ENCODE measurements at regions not wholly inside any gene's neighbourhood (a gene's known extent, or its start where the extent isn't known, plus 50 kb on each side); places are given as distances from the start of the nearest gene placed in this dataset.
"Not testable (repeated sequence)": the region's sequence is repeated elsewhere in the genome, so short reads cannot be mapped to it uniquely, and the experiment has no call there.

- Mint-ChIP-seq H3K27me3 (peaks cover 48% of the 10 kb centered on the region), H3K4me3 (no peak overlapping the region), H3K27ac (no peak overlapping the region), H3K4me1 (peaks cover 3% of the 10 kb centered on the region), H3K36me3 (ENCODE audit: low read depth) (no peaks in the 10 kb centered on the region), H3K9me3 (no peaks in the 10 kb centered on the region)
- ChIA-PET POLR2A (no interaction called here), CTCF (no interaction called here)
- no peak for DNase-seq
Measured at GRCh38 chr15:34657469-34658127, 74.1 kb upstream of the GOLGA8B start.

GRCh38 chr15:34656005-34656796 lies 72.8 kb upstream of the GOLGA8B start:
- POLR2A ChIA-PET: no interaction called here
- Mint-ChIP-seq H3K9me3 (no peaks in the 10 kb centered on the region), H3K27me3 (peaks cover 44% of the 10 kb centered on the region), H3K4me1 (peaks cover 5% of the 10 kb centered on the region), H3K27ac (no peak overlapping the region), H3K4me3 (no peak overlapping the region), H3K36me3 (ENCODE audit: low read depth) (no peaks in the 10 kb centered on the region)
- DNase-seq: no peak
- CTCF ChIA-PET: no interaction called here

- Mint-ChIP-seq H3K9me3 (no peaks in the 10 kb centered on the region), H3K27ac (no peak overlapping the region), H3K4me1 (peaks cover 5% of the 10 kb centered on the region), H3K36me3 (ENCODE audit: low read depth) (no peaks in the 10 kb centered on the region), H3K4me3 (no peak overlapping the region), H3K27me3 (peaks cover 39% of the 10 kb centered on the region)
- DNase-seq: no peak
- ChIA-PET POLR2A (no interaction called here), CTCF (interaction anchor here (0.6 kb wide), 1 partner anchor 78 kb away, joined by 3 read pairs; no protein-coding TSS in a partner anchor)
Measured at GRCh38 chr15:34655326-34655725, 71.9 kb upstream of the GOLGA8B start.

- Mint-ChIP-seq H3K27me3 (peaks cover 32% of the 10 kb centered on the region), H3K4me3 (no peak overlapping the region), H3K9me3 (no peaks in the 10 kb centered on the region), H3K27ac (no peak overlapping the region), H3K36me3 (ENCODE audit: low read depth) (no peaks in the 10 kb centered on the region), H3K4me1 (peaks cover 5% of the 10 kb centered on the region)
- ChIA-PET CTCF (no interaction called here), POLR2A (no interaction called here)
- DNase-seq: no peak
Measured at GRCh38 chr15:34654625-34655024, 71.2 kb upstream of the GOLGA8B start.

GRCh38 chr15:34653992-34654391 lies 70.5 kb upstream of the GOLGA8B start:
- ChIA-PET CTCF (no interaction called here), POLR2A (no interaction called here)
- H3K27me3 Mint-ChIP-seq: peaks cover 25% of the 10 kb centered on the region
- no peaks in the 10 kb centered on the region for H3K36me3 Mint-ChIP-seq (ENCODE audit: low read depth)
- no peak overlapping the region for H3K4me3 Mint-ChIP-seq
- no peak for DNase-seq
- peaks cover 5% of the 10 kb centered on the region for H3K4me1 Mint-ChIP-seq
- no peaks in the 10 kb centered on the region for H3K9me3 Mint-ChIP-seq
- no peak overlapping the region for H3K27ac Mint-ChIP-seq

GRCh38 chr15:34653326-34653725 lies 69.9 kb upstream of the GOLGA8B start:
- H3K4me1 Mint-ChIP-seq; H3K27ac Mint-ChIP-seq; H3K4me3 Mint-ChIP-seq; H3K36me3 Mint-ChIP-seq (ENCODE audit: low read depth); DNase-seq; CTCF ChIA-PET; POLR2A ChIA-PET; H3K9me3 Mint-ChIP-seq: not testable (repeated sequence)
- peaks cover 25% of the 10 kb centered on the region for H3K27me3 Mint-ChIP-seq

GRCh38 chr15:34652726-34653033 lies 69.2 kb upstream of the GOLGA8B start:
- POLR2A ChIA-PET: interaction anchor here (0.5 kb wide), 1 partner anchor 433 kb away, joined by 3 read pairs; no protein-coding TSS in a partner anchor
- Mint-ChIP-seq H3K36me3 (ENCODE audit: low read depth) (no peaks in the 10 kb centered on the region), H3K4me3 (no peak overlapping the region), H3K27me3 (peaks cover 23% of the 10 kb centered on the region), H3K4me1 (peaks cover 5% of the 10 kb centered on the region), H3K9me3 (no peaks in the 10 kb centered on the region), H3K27ac (no peak overlapping the region)
- no peak for DNase-seq
- CTCF ChIA-PET: no interaction called here

GRCh38 chr15:34651997-34652725 lies 68.7 kb upstream of the GOLGA8B start:
- ChIA-PET CTCF (no interaction called here), POLR2A (interaction anchor here (0.5 kb wide), 1 partner anchor 433 kb away, joined by 3 read pairs; no protein-coding TSS in a partner anchor)
- no peak overlapping the region for H3K27ac Mint-ChIP-seq
- H3K9me3 Mint-ChIP-seq: no peaks in the 10 kb centered on the region
- peaks cover 5% of the 10 kb centered on the region for H3K4me1 Mint-ChIP-seq
- no peak overlapping the region for H3K4me3 Mint-ChIP-seq
- H3K36me3 Mint-ChIP-seq (ENCODE audit: low read depth): no peaks in the 10 kb centered on the region
- DNase-seq: no peak
- peaks cover 20% of the 10 kb centered on the region for H3K27me3 Mint-ChIP-seq

GRCh38 chr15:34650177-34650576 lies 66.7 kb upstream of the GOLGA8B start:
- peaks cover 5% of the 10 kb centered on the region for H3K4me1 Mint-ChIP-seq
- H3K27ac Mint-ChIP-seq: no peak overlapping the region
- no peak overlapping the region for H3K4me3 Mint-ChIP-seq
- H3K36me3 Mint-ChIP-seq (ENCODE audit: low read depth): no peaks in the 10 kb centered on the region
- peaks cover 16% of the 10 kb centered on the region for H3K27me3 Mint-ChIP-seq
- no peaks in the 10 kb centered on the region for H3K9me3 Mint-ChIP-seq
- ChIA-PET CTCF (no interaction called here), POLR2A (no interaction called here)
- DNase-seq: no peak

GRCh38 chr15:34648294-34648631 lies 64.8 kb upstream of the GOLGA8B start:
- H3K27me3 Mint-ChIP-seq: peaks cover 17% of the 10 kb centered on the region
- H3K4me1 Mint-ChIP-seq: peaks cover 8% of the 10 kb centered on the region
- no peak overlapping the region for H3K4me3 Mint-ChIP-seq
- no peak overlapping the region for H3K27ac Mint-ChIP-seq
- H3K36me3 Mint-ChIP-seq (ENCODE audit: low read depth): no peaks in the 10 kb centered on the region
- no peak for DNase-seq
- no peaks in the 10 kb centered on the region for H3K9me3 Mint-ChIP-seq
- POLR2A ChIA-PET: no interaction called here
- CTCF ChIA-PET: no interaction called here

- no peak for DNase-seq
- H3K36me3 Mint-ChIP-seq (ENCODE audit: low read depth): no peaks in the 10 kb centered on the region
- POLR2A ChIA-PET: no interaction called here
- H3K9me3 Mint-ChIP-seq: no peaks in the 10 kb centered on the region
- no peak overlapping the region for H3K27ac Mint-ChIP-seq
- no peak overlapping the region for H3K4me3 Mint-ChIP-seq
- H3K27me3 Mint-ChIP-seq: peaks cover 17% of the 10 kb centered on the region
- CTCF ChIA-PET: no interaction called here
- peaks cover 7% of the 10 kb centered on the region for H3K4me1 Mint-ChIP-seq
Measured at GRCh38 chr15:34647569-34648293, 64.3 kb upstream of the GOLGA8B start.

- Mint-ChIP-seq H3K4me3 (no peak overlapping the region), H3K9me3 (no peaks in the 10 kb centered on the region), H3K27ac (no peak overlapping the region), H3K36me3 (ENCODE audit: low read depth) (no peaks in the 10 kb centered on the region), H3K4me1 (peaks cover 3% of the 10 kb centered on the region), H3K27me3 (peaks cover 21% of the 10 kb centered on the region)
- ChIA-PET POLR2A (no interaction called here), CTCF (no interaction called here)
- no peak for DNase-seq
Measured at GRCh38 chr15:34646918-34647317, 63.5 kb upstream of the GOLGA8B start.

- CTCF ChIA-PET: no interaction called here
- H3K27me3 Mint-ChIP-seq: peaks cover 21% of the 10 kb centered on the region
- POLR2A ChIA-PET: no interaction called here
- no peak overlapping the region for H3K4me3 Mint-ChIP-seq
- H3K27ac Mint-ChIP-seq: no peak overlapping the region
- H3K9me3 Mint-ChIP-seq: no peaks in the 10 kb centered on the region
- no peak for DNase-seq
- no peaks in the 10 kb centered on the region for H3K36me3 Mint-ChIP-seq (ENCODE audit: low read depth)
- peaks cover 3% of the 10 kb centered on the region for H3K4me1 Mint-ChIP-seq
Measured at GRCh38 chr15:34644851-34645250, 61.4 kb upstream of the GOLGA8B start.
